ENCODE measurements at regions not wholly inside any gene's neighbourhood (a gene's known extent, or its start where the extent isn't known, plus 50 kb on each side); places are given as distances from the start of the nearest gene placed in this dataset.
"Not testable (repeated sequence)": the region's sequence is repeated elsewhere in the genome, so short reads cannot be mapped to it uniquely, and the experiment has no call there.

DNA sequence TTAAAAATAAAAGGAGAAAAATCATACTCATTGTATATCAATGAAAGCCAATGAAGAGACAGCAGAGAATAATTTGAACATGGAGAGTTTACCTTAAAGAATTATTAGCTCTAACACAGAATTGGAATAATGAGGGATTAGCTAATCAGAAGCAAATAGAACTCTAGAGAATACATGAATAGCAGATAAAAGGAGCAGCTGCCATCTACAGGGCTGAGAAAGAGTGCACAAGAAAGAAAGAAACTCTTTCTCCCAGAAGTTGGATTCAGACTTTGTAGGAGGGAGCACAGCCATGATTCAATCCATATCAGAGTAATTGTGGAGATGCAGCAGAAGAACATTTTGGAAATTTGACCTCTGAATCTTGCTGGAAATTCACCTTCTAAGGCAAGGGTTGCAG lies 1171.2 kb downstream of the PLA2G4A start:
- H3K27me3 Mint-ChIP-seq (ENCODE audit: low read depth, poor library complexity), result no peaks in the 10 kb centered on the region
- no peaks in the 10 kb centered on the region for H3K36me3 Mint-ChIP-seq (ENCODE audit: low read depth)
- H3K27ac Mint-ChIP-seq, result no peak overlapping the region
- TF ChIP-seq, protein P1, sequence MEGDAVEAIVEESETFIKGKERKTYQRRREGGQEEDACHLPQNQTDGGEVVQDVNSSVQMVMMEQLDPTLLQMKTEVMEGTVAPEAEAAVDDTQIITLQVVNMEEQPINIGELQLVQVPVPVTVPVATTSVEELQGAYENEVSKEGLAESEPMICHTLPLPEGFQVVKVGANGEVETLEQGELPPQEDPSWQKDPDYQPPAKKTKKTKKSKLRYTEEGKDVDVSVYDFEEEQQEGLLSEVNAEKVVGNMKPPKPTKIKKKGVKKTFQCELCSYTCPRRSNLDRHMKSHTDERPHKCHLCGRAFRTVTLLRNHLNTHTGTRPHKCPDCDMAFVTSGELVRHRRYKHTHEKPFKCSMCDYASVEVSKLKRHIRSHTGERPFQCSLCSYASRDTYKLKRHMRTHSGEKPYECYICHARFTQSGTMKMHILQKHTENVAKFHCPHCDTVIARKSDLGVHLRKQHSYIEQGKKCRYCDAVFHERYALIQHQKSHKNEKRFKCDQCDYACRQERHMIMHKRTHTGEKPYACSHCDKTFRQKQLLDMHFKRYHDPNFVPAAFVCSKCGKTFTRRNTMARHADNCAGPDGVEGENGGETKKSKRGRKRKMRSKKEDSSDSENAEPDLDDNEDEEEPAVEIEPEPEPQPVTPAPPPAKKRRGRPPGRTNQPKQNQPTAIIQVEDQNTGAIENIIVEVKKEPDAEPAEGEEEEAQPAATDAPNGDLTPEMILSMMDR (IDR thresholded peaks at IDR 0.05), result no peak
- H3K9me3 Mint-ChIP-seq, result peaks cover 8% of the 10 kb centered on the region
- DNase-seq, result no peak
- H3K4me3 Mint-ChIP-seq, result no peak overlapping the region
- H3K4me1 Mint-ChIP-seq, result no peaks in the 10 kb centered on the region

DNA sequence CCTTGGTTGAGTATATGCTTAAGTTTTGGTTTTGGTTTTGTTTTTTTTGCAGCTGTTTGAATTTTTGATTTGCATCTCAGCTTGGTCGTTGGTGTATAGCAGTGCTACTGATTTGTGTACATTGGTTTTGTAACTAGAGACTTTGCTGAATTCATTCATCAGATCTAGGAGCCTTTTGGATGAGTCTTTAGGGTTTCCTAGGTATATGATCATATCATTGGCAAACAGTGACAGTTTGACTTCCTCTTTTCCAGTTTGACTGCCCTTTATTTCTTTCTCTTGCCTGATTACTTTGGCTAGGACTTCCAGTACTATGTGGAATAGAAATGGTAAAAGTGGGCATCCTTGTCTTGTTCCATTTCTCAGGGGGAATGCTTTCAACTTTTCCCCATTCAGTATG lies 1174.9 kb downstream of the PLA2G4A start:
- not testable (repeated sequence) for H3K9me3 Mint-ChIP-seq; H3K4me1 Mint-ChIP-seq; H3K4me3 Mint-ChIP-seq; H3K36me3 Mint-ChIP-seq (ENCODE audit: low read depth); DNase-seq; H3K27me3 Mint-ChIP-seq (ENCODE audit: low read depth, poor library complexity); H3K27ac Mint-ChIP-seq

DNA sequence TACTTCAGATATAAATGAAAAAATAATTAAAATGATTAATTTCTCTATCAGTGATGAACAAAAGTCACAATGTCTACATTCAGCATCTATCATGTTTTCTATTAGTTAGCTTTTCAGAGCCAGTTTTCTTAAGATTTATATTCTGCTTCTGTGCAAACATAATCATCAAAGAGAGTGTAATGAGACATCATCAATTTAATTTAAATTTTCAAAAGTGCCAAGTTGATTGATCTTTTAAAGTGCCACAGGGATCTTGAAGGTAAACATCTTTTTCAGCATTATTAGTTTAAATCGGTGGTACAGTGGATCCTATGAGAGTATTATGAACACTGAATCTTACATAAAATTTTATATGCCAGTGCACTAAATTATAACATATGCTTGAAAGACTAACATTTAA lies 1176.1 kb downstream of the PLA2G4A start:
- Mint-ChIP-seq H3K4me3 (no peak overlapping the region), H3K27ac (no peak overlapping the region), H3K9me3 (peaks cover 8% of the 10 kb centered on the region), H3K36me3 (ENCODE audit: low read depth) (no peaks in the 10 kb centered on the region), H3K27me3 (ENCODE audit: low read depth, poor library complexity) (no peaks in the 10 kb centered on the region), H3K4me1 (no peaks in the 10 kb centered on the region)
- no peak for DNase-seq
- TF ChIP-seq, protein P1 (IDR thresholded peaks at IDR 0.05), result no peak

DNA sequence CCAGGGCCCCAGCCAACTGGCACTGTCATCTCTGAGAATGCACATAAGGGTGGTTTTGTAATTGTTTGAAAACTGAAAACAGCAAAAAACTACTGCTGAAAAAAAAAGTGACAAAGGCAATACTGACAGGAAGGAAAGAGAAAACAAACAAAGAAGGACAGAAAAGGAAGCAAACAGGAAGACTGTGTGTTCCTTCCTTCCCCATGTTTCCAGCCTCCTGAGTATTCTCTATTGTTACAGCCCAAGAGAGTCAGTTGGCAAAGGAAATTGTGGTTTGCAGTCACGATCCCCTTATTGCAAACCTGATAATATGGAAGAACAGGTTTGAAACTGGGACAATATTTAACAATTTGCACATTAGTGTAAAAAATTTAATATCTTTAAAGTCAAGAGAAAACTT lies 1177.6 kb downstream of the PLA2G4A start:
- H3K27ac Mint-ChIP-seq, result no peak overlapping the region
- no peak overlapping the region for H3K4me3 Mint-ChIP-seq
- H3K9me3 Mint-ChIP-seq, result peaks cover 8% of the 10 kb centered on the region
- TF ChIP-seq, protein P1 (IDR thresholded peaks at IDR 0.05), result no peak
- H3K27me3 Mint-ChIP-seq (ENCODE audit: low read depth, poor library complexity), result no peaks in the 10 kb centered on the region
- no peaks in the 10 kb centered on the region for H3K36me3 Mint-ChIP-seq (ENCODE audit: low read depth)
- H3K4me1 Mint-ChIP-seq, result no peaks in the 10 kb centered on the region
- no peak for DNase-seq

DNA sequence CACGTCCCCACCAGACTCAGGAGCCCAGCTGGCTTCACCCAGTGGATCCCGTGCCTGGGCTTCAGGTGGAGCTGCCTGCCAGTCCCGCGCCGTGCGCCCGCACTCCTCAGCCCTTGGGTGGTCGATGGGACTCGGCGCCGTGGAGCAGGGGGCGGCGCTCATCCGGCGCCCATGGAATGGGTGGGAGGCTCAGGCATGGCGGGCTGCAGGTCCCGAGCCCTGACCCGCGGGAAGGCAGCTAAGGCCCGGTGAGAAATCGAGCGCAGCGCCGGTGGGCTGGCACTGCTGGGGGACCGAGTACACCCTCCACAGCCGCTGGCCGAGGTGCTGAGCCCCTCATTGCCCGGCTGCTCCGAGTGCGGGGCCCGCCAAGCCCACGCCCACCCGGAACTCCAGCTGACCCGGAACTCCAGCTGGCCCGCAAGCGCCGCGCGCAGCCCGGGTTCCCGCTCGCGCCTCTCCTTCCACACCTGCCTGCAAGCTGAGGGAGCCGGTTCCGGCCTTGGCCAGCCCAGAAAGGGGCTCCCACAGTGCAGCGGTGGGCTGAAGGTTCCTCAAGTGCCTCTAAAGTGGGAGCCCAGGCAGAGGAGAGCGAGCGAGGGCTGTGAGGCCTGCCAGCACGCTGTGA lies 1184.6 kb downstream of the PLA2G4A start:
- H3K36me3 Mint-ChIP-seq (ENCODE audit: low read depth); H3K27ac Mint-ChIP-seq; H3K9me3 Mint-ChIP-seq; DNase-seq; H3K4me1 Mint-ChIP-seq; H3K4me3 Mint-ChIP-seq; H3K27me3 Mint-ChIP-seq (ENCODE audit: low read depth, poor library complexity): not testable (repeated sequence)

DNA sequence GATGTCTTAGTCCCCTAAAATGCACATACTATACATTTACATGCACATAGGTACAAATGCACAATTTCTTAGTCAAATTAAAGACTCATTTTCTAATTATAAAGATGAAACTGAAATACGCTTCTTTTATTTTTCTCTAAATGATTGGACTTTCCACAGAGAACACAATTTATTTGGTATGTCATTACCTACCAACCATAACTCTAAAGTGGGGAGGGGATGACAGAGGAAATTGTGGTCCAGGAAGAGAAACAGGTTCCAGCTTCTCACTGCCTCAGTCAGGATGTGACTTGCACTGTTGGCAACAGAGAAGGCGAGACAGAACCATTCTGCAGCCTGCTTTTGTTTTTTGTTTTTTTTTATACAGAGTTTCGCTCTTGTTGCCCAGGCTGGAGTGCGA lies 1189.2 kb downstream of the PLA2G4A start:
- no peak overlapping the region for H3K4me3 Mint-ChIP-seq
- no peaks in the 10 kb centered on the region for H3K4me1 Mint-ChIP-seq
- TF ChIP-seq, protein P1 (IDR thresholded peaks at IDR 0.05), result no peak
- H3K27me3 Mint-ChIP-seq (ENCODE audit: low read depth, poor library complexity), result no peaks in the 10 kb centered on the region
- no peaks in the 10 kb centered on the region for H3K36me3 Mint-ChIP-seq (ENCODE audit: low read depth)
- peaks cover under 1% of the 10 kb centered on the region for H3K9me3 Mint-ChIP-seq
- H3K27ac Mint-ChIP-seq, result no peak overlapping the region
- DNase-seq, result no peak

DNA sequence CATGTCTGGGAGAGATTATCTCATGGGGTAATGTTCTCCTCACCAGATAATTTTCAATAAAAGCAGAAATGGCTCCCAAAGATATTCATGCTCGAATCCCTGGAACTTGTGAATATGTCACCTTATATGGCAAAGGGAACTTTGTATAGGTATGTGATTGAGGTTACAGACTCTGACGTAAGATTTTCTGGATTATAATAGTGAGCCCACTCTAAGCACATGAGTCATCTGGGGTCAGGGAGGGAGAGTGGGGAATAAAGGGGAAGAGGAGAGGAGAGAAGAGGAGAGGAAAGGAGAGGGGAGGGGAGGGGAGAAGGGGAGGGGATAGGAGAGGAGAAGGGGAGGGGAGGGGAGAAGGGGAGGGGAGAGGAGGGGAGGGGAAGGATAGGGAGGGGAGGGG lies 1193.9 kb downstream of the PLA2G4A start:
- DNase-seq, result no peak
- Mint-ChIP-seq H3K27ac (no peak overlapping the region), H3K4me1 (no peaks in the 10 kb centered on the region), H3K27me3 (ENCODE audit: low read depth, poor library complexity) (no peaks in the 10 kb centered on the region), H3K9me3 (no peaks in the 10 kb centered on the region), H3K36me3 (ENCODE audit: low read depth) (no peaks in the 10 kb centered on the region), H3K4me3 (no peak overlapping the region)
- TF ChIP-seq, protein P1 (IDR thresholded peaks at IDR 0.05), result no peak

Measured in nephron progenitor cell (in vitro differentiated cells).